HG02571 (cell line): ENCODE measurements at regions not wholly inside any gene's neighbourhood (a gene's known extent, or its start where the extent isn't known, plus 50 kb on each side); places are given as distances from the start of the nearest gene placed in this dataset.
"Not testable (repeated sequence)": the region's sequence is repeated elsewhere in the genome, so short reads cannot be mapped to it uniquely, and the experiment has no call there.

Experiments used
- ATAC-seq: cut with Tn5 transposase; IDR thresholded peaks from one replicate; pipeline ENCODE4 v1.9.1; 2021; ENCODE audit warnings: mild to moderate bottlenecking, moderate library complexity; ENCODE audit not compliant: unreplicated experiment

GRCh38 chr19:28074773-28075172, 1138.2 kb downstream of the UQCRFS1 start:
- ATAC-seq, result no peak

- no peak for ATAC-seq
Measured at GRCh38 chr19:28067882-28068281, 1145.1 kb downstream of the UQCRFS1 start.

GRCh38 chr19:28066988-28067387, 1146.0 kb downstream of the UQCRFS1 start:
- ATAC-seq, result no peak

- no peak for ATAC-seq
Measured at GRCh38 chr19:28066161-28066560, 1146.8 kb downstream of the UQCRFS1 start.

DNA sequence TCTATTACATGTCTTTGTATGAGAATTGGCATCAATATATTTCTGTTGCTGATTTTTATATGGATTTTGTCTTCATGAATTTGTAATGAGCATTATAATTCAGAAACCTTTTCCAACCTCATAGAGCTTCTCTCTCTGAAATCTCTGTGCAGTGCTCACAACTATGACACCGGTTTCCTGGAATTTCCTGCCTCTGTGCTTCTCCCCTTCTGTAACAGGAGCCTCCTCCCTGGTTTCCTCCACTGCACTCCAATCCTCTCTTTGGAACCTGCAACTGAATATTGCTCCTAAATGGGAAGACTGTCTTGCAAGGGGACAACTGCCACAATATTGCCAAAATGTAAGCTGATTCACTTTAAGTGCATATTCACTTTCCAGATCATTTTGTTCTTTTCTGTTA, 1147.9 kb downstream of the UQCRFS1 start:
- ATAC-seq, result no peak

GRCh38 chr19:28063702-28064101, 1149.2 kb downstream of the UQCRFS1 start:
- ATAC-seq, result no peak

- no peak for ATAC-seq
Measured at GRCh38 chr19:28061111-28061510, 1151.8 kb downstream of the UQCRFS1 start.

DNA sequence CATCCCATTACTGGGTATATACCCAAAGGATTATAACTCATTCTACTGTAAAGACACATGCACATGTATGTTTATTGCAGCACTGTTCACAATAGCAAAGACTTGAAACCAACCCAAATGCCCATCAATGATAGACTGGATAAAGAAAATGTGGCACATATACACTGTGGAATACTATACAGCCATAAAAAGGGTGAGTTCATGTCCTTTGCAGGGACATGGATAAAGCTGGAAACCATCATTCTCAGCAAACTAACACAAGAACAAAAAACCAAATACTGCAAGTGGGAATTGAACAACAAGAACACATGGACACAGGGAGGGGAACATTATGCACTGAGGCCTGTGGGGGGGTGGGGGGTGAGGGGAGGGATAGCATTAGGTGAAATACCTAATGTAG, 1155.9 kb downstream of the UQCRFS1 start:
- ATAC-seq, result not testable (repeated sequence)

- ATAC-seq, result no peak
Measured at GRCh38 chr19:28051047-28051446, 1161.9 kb downstream of the UQCRFS1 start.

DNA sequence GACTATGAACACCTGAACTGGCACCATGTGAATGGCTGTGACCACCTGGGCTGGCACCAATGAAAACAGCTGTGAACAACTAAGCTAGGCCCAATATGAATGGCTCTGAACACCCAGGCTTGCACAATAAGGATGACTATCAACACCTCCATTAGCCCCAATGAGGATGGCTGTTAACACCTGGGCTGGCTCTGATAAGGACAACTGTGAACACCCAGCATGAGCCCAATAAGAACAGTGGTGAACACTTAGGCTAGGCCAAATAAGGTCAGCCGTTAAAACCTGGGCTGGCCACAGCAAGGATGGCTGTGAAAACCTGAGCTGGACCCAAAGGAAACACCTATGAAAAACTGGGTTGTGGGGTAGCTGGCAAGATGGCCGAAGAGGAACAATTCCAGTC, 1163.1 kb downstream of the UQCRFS1 start:
- no peak for ATAC-seq

GRCh38 chr19:28046932-28047331, 1166.0 kb downstream of the UQCRFS1 start:
- no peak for ATAC-seq

DNA sequence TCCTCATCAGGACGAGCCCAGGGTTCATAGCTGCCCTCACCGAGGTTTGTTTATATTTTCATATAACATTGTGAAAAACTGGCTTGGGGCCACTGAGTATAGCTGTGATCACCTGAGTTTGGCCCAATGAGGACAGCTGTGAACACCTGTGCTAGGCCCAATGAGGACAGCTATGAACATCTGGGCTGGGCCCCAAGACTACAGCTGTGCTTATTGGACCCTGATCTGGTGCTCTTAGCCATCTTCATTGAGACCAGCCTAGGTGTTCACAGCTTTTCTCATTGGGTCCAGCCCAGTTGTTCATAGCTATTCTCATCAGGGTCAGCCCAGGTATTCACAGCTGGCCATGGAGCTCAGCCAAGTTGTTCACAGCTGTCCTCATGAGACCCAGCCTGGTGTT, 1167.3 kb downstream of the UQCRFS1 start:
- no peak for ATAC-seq

- no peak for ATAC-seq
Measured at GRCh38 chr19:28044477-28044876, 1168.5 kb downstream of the UQCRFS1 start.

DNA sequence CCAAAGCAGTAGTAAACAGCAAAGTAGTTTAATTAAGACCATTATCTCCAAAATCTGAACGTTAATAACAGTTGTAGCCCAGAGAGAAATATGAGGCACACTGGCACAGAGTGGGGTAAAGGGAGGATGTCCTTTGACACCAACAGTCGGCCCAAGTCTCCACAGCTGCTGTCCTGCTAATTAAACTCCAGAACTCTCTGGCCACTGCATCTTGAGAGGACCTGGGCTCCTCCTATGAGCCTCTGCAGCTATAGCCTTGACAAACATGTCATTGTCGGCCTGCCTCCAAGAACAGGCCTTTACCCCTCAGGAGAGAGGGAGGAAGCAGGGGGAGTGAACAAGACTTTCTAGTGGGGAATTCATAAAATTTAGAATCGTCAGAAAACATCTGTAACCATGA, 1170.4 kb downstream of the UQCRFS1 start:
- ATAC-seq, result no peak

- no peak for ATAC-seq
Measured at GRCh38 chr19:28039677-28040381, 1173.1 kb downstream of the UQCRFS1 start.

DNA sequence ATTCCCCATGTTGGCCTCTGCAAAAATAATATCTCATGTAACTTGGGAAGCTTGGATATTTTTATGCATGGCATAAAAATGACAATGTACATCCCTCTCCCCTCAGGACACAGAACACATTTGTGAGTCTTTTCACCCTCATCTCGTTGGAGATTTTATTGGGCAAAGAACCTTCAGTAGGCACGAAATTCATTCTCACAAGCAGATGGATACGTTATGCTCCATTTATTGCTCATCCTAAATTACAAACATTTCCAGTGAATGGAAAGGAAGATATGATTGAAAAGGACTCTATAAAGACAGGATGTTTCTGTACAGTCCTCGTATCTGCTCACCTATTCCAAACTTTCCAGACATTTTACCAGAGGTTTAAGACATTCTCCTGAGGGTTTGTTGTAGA, 1175.8 kb downstream of the UQCRFS1 start:
- no peak for ATAC-seq

DNA sequence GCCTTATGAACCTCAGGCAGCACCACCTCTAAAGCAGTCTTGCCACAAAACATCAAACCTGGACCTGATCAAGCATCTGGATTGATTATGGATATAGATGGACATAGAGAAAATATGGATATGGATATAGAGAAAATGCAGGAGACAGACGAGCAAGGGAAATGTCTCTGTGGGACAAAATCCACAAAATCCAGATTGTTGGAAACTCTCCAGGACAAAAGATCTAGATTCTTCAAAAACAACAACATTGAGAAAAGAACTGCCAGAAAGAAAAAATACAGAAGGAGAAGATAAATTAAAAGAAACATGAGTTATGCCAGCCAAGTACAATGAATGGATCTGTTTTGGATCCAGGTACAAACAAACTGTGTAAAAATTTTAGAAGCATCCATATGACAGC, 1176.5 kb downstream of the UQCRFS1 start:
- ATAC-seq, result no peak

- no peak for ATAC-seq
Measured at GRCh38 chr19:28034936-28035335, 1178.0 kb downstream of the UQCRFS1 start.

GRCh38 chr19:28028881-28029444, 1184.0 kb downstream of the UQCRFS1 start:
- ATAC-seq, result no peak

- ATAC-seq, result no peak
Measured at GRCh38 chr19:28027116-28027515, 1185.8 kb downstream of the UQCRFS1 start.

DNA sequence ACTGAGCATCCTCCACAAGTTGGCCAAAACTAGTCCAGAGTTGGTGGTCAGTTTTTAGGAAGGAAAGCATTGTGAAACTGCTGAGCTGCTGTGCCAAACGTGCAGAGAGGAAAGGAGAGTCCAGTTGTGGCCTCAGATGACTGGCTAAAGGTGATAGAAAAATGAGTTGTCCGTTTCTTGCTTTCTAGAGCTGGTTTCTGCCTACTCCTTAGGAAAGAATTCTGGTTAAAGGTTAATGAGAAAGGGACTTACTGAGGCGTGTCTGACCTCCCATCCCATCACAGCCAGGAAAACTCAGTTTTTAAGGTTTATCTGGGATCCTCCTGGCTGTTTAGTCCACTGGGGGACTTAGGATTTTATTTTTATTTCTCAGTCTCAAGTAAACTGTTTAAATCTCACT, 1186.3 kb downstream of the UQCRFS1 start:
- no peak for ATAC-seq

- ATAC-seq, result no peak
Measured at GRCh38 chr19:28024920-28025319, 1188.0 kb downstream of the UQCRFS1 start.

- ATAC-seq, result no peak
Measured at GRCh38 chr19:28023064-28023463, 1189.9 kb downstream of the UQCRFS1 start.
